HEK293 (cell line): ENCODE measurements at regions not wholly inside any gene's neighbourhood (a gene's known extent, or its start where the extent isn't known, plus 50 kb on each side); places are given as distances from the start of the nearest gene placed in this dataset.

Experiments
- CTCF ChIA-PET: fragments of 350-600 bp; formaldehyde crosslinking; extraction: SDS; loops from one replicate; lab custom pipeline; 2021; ENCODE audit warnings: antibody characterized with exemption; lab: Yijun Ruan, JAX
- POLR2A ChIA-PET: fragments of 300-600 bp; formaldehyde crosslinking; extraction: SDS; loops from one replicate; lab custom pipeline; 2020; ENCODE audit warnings: antibody characterized with exemption, inconsistent platforms; lab: Yijun Ruan, JAX
- H3K27ac ChIP-seq: fragments of 200-500 bp; sonication (Bioruptor generic); 2 replicates; pipeline ENCODE4 v1.5.1; 2014; ENCODE audit warnings: low read depth, low read length, control low read depth, inconsistent platforms; ENCODE audit errors: extremely low read depth
- H3K36me3 ChIP-seq, 2 experiments: fragments of 200-500 bp in 1 of 2; sonication (Bioruptor generic) in 1 of 2; 1 replicate in 1 of 2; 2 replicates in 1 of 2; pipeline ENCODE4 v1.5.1; 2014 to 2017; ENCODE audit warnings: inconsistent platforms in 2 of 2, low read length in 2 of 2; ENCODE audit not compliant: control insufficient read depth in 2 of 2, insufficient read depth in 1 of 2
- H3K4me1 ChIP-seq: fragments of 200-500 bp; sonication (Bioruptor generic); 2 replicates; pipeline ENCODE4 v1.5.1; 2014; ENCODE audit warnings: mild to moderate bottlenecking, low read length, inconsistent platforms; ENCODE audit not compliant: control insufficient read depth, insufficient read depth
- H3K4me3 ChIP-seq: 2 replicates; pipeline ENCODE4 v1.5.1; 2011; ENCODE audit warnings: low read depth, mild to moderate bottlenecking, control low read depth, low read length, moderate library complexity
- H3K9me3 ChIP-seq: fragments of 200-500 bp; sonication (Bioruptor generic); 2 replicates; pipeline ENCODE4 v1.5.1; 2014; ENCODE audit warnings: low read depth, low read length, inconsistent platforms; ENCODE audit not compliant: control insufficient read depth, insufficient read depth
- BCL6B ChIP-seq: fragments of 450-650 bp; formaldehyde crosslinking; IDR thresholded peaks from 2 replicates; pipeline ENCODE4 v1.5.1; 2017; ENCODE audit warnings: missing biosample characterization, missing genetic modification characterization
- GLI4 ChIP-seq: fragments of 450-650 bp; formaldehyde crosslinking; IDR thresholded peaks from 2 replicates; pipeline ENCODE4 v1.5.1; 2016; ENCODE audit warnings: missing biosample characterization, missing genetic modification characterization
- KLF8 ChIP-seq: fragments of 450-650 bp; formaldehyde crosslinking; IDR thresholded peaks from 2 replicates; pipeline ENCODE4 v1.5.1; 2016; ENCODE audit warnings: missing biosample characterization, missing genetic modification characterization
- MZF1 ChIP-seq: fragments of 450-650 bp; formaldehyde crosslinking; IDR thresholded peaks from 2 replicates; pipeline ENCODE4 v1.5.1; 2017; ENCODE audit warnings: missing biosample characterization, missing genetic modification characterization, borderline replicate concordance
- OSR2 ChIP-seq: fragments of 450-650 bp; formaldehyde crosslinking; IDR thresholded peaks from 2 replicates; pipeline ENCODE4 v1.5.1; 2016; ENCODE audit warnings: missing biosample characterization, missing genetic modification characterization
- SETDB1 ChIP-seq: IDR thresholded peaks from one replicate; pipeline ENCODE4 v1.6.1; 2017; ENCODE audit warnings: mild to moderate bottlenecking, low read length, moderate library complexity, mixed read lengths; ENCODE audit not compliant: insufficient read length
- SP2 ChIP-seq: fragments of 450-650 bp; formaldehyde crosslinking; IDR thresholded peaks from 2 replicates; pipeline ENCODE4 v1.5.1; 2016; ENCODE audit warnings: missing biosample characterization, missing genetic modification characterization
- YY1 ChIP-seq: fragments of 450-650 bp; formaldehyde crosslinking; IDR thresholded peaks from 2 replicates; pipeline ENCODE4 v1.5.1; 2018; ENCODE audit warnings: missing biosample characterization, missing genetic modification characterization
- ZBTB17 ChIP-seq: fragments of 450-650 bp; formaldehyde crosslinking; IDR thresholded peaks from 2 replicates; pipeline ENCODE4 v1.5.1; 2016; ENCODE audit warnings: missing biosample characterization, missing genetic modification characterization
- ZBTB48 ChIP-seq: fragments of 450-650 bp; formaldehyde crosslinking; IDR thresholded peaks from 2 replicates; pipeline ENCODE4 v1.5.1; 2016; ENCODE audit warnings: missing biosample characterization, missing genetic modification characterization
- ZBTB8A ChIP-seq: fragments of 450-650 bp; formaldehyde crosslinking; IDR thresholded peaks from 2 replicates; pipeline ENCODE4 v1.5.1; 2016; ENCODE audit warnings: missing biosample characterization, missing genetic modification characterization
- ZFP41 ChIP-seq: fragments of 450-650 bp; formaldehyde crosslinking; IDR thresholded peaks from 2 replicates; pipeline ENCODE4 v1.5.1; 2016; ENCODE audit warnings: missing biosample characterization, missing genetic modification characterization, borderline replicate concordance
- ZNF157 ChIP-seq: fragments of 450-650 bp; formaldehyde crosslinking; IDR thresholded peaks from 2 replicates; pipeline ENCODE4 v1.5.1; 2016; ENCODE audit warnings: missing biosample characterization, missing genetic modification characterization
- ZNF169 ChIP-seq: fragments of 450-650 bp; formaldehyde crosslinking; IDR thresholded peaks from 2 replicates; pipeline ENCODE4 v1.5.1; 2016; ENCODE audit warnings: missing biosample characterization, missing genetic modification characterization
- ZNF221 ChIP-seq: fragments of 450-650 bp; formaldehyde crosslinking; IDR thresholded peaks from 2 replicates; pipeline ENCODE4 v1.5.1; 2017; ENCODE audit warnings: missing biosample characterization, missing genetic modification characterization, borderline replicate concordance
- ZNF223 ChIP-seq: fragments of 450-650 bp; formaldehyde crosslinking; IDR thresholded peaks from 2 replicates; pipeline ENCODE4 v1.5.1; 2016; ENCODE audit warnings: missing biosample characterization, missing genetic modification characterization
- ZNF23 ChIP-seq: fragments of 450-650 bp; formaldehyde crosslinking; IDR thresholded peaks from 2 replicates; pipeline ENCODE4 v1.5.1; 2016; ENCODE audit warnings: missing biosample characterization, missing genetic modification characterization, borderline replicate concordance
- ZNF26 ChIP-seq: fragments of 450-650 bp; formaldehyde crosslinking; IDR thresholded peaks from 2 replicates; pipeline ENCODE4 v1.5.1; 2016; ENCODE audit warnings: missing biosample characterization, missing genetic modification characterization
- ZNF341 ChIP-seq: fragments of 450-650 bp; formaldehyde crosslinking; IDR thresholded peaks from 2 replicates; pipeline ENCODE4; 2016; ENCODE audit warnings: low read depth, missing biosample characterization, missing genetic modification characterization
- ZNF350 ChIP-seq: fragments of 450-650 bp; formaldehyde crosslinking; IDR thresholded peaks from 2 replicates; pipeline ENCODE4 v1.5.0; 2017; ENCODE audit warnings: missing biosample characterization, mild to moderate bottlenecking, missing genetic modification characterization
- ZNF362 ChIP-seq: fragments of 450-650 bp; formaldehyde crosslinking; IDR thresholded peaks from 2 replicates; pipeline ENCODE4 v1.5.1; 2016; ENCODE audit warnings: missing biosample characterization, missing genetic modification characterization
- ZNF596 ChIP-seq: fragments of 450-650 bp; IDR thresholded peaks from 2 replicates; pipeline ENCODE4 v1.5.0; 2018; ENCODE audit warnings: missing biosample characterization, mild to moderate bottlenecking, missing genetic modification characterization, moderate library complexity
- ZNF654 ChIP-seq: fragments of 450-650 bp; formaldehyde crosslinking; IDR thresholded peaks from 2 replicates; pipeline ENCODE4 v1.5.1; 2016; ENCODE audit warnings: low read depth, missing biosample characterization, missing genetic modification characterization
- ZNF670 ChIP-seq: fragments of 450-650 bp; formaldehyde crosslinking; IDR thresholded peaks from 2 replicates; pipeline ENCODE4 v1.5.1; 2016; ENCODE audit warnings: missing biosample characterization, missing genetic modification characterization, low read depth
- ZNF704 ChIP-seq: fragments of 450-650 bp; formaldehyde crosslinking; IDR thresholded peaks from 2 replicates; pipeline ENCODE4 v1.5.1; 2016; ENCODE audit warnings: missing biosample characterization, missing genetic modification characterization
- ZNF76 ChIP-seq: fragments of 450-650 bp; formaldehyde crosslinking; IDR thresholded peaks from 2 replicates; pipeline ENCODE4; 2016; ENCODE audit warnings: low read depth, missing biosample characterization, missing genetic modification characterization, borderline replicate concordance
- ZNF777 ChIP-seq: fragments of 450-650 bp; formaldehyde crosslinking; IDR thresholded peaks from 2 replicates; pipeline ENCODE4 v1.5.1; 2017; ENCODE audit warnings: missing biosample characterization, missing genetic modification characterization, borderline replicate concordance
- ZNF837 ChIP-seq: fragments of 450-650 bp; formaldehyde crosslinking; IDR thresholded peaks from 2 replicates; pipeline ENCODE4 v1.5.1; 2016; ENCODE audit warnings: missing biosample characterization, missing genetic modification characterization
- ZSCAN4 ChIP-seq: fragments of 450-650 bp; formaldehyde crosslinking; IDR thresholded peaks from 2 replicates; pipeline ENCODE4 v1.5.1; 2017; ENCODE audit warnings: missing biosample characterization, missing genetic modification characterization

- H3K27ac ChIP-seq, result no peak overlapping the region
- H3K36me3 ChIP-seq, result no peaks in the 10 kb centered on the region
- ChIA-PET POLR2A (no interaction called here), CTCF (no interaction called here)
- H3K4me3 ChIP-seq, result no peak overlapping the region
- no peaks in the 10 kb centered on the region for H3K4me1 ChIP-seq
- H3K9me3 ChIP-seq, result no peaks in the 10 kb centered on the region
- TF ChIP-seq ZNF341 (no peak), ZNF26 (tag by site-specific recombination) (no peak), ZBTB17 (tag by site-specific recombination) (no peak), KLF8 (tag by site-specific recombination) (no peak), ZNF169 (tag by site-specific recombination) (no peak), ZNF670 (tag by site-specific recombination) (no peak), ZNF223 (tag by site-specific recombination) (no peak), ZBTB48 (no peak), SETDB1 (no peak)
Measured at GRCh38 chr11:82234256-82234655, 499.4 kb downstream of the FAM181B start.

GRCh38 chr11:82233201-82233600, 500.5 kb downstream of the FAM181B start:
- no peaks in the 10 kb centered on the region for H3K4me1 ChIP-seq
- TF ChIP-seq ZNF350, result no peak
- no peak for TF ChIP-seq ZNF23
- TF ChIP-seq SP2 (tag by site-specific recombination), result no peak
- no peak for TF ChIP-seq ZNF704 (tag by site-specific recombination)
- no peak for TF ChIP-seq BCL6B (tag by site-specific recombination)
- TF ChIP-seq ZNF837 (tag by site-specific recombination), result no peak
- TF ChIP-seq ZBTB8A (tag by site-specific recombination), result no peak
- TF ChIP-seq GLI4 (tag by site-specific recombination), result no peak
- TF ChIP-seq OSR2 (tag by site-specific recombination), result no peak
- TF ChIP-seq ZNF654, result no peak
- TF ChIP-seq ZSCAN4, result no peak
- no peak for TF ChIP-seq ZNF362 (tag by site-specific recombination)
- TF ChIP-seq MZF1, result no peak
- TF ChIP-seq ZFP41 (tag by site-specific recombination), result no peak
- TF ChIP-seq ZNF76 (tag by site-specific recombination), result no peak
- TF ChIP-seq YY1 (tag by site-specific recombination), result no peak
- TF ChIP-seq ZNF157, result no peak
- no peak for TF ChIP-seq ZNF221 (tag by site-specific recombination)
- no peak for TF ChIP-seq ZNF777 (tag by site-specific recombination)
- no peak for TF ChIP-seq ZNF596 (tag by site-specific recombination)
- TF ChIP-seq, all 188 proteins: peak for 0
- Histone ChIP-seq H3K27ac (no peak overlapping the region), H3K36me3 (no peaks in the 10 kb centered on the region), H3K9me3 (no peaks in the 10 kb centered on the region), H3K4me3 (no peak overlapping the region)
- POLR2A ChIA-PET, result no interaction called here
- CTCF ChIA-PET, result no interaction called here
